Neuronal stem cell (in vitro differentiated cells): ENCODE measurements at regions not wholly inside any gene's neighbourhood (a gene's known extent, or its start where the extent isn't known, plus 50 kb on each side); places are given as distances from the start of the nearest gene placed in this dataset.
"Not testable (repeated sequence)": the region's sequence is repeated elsewhere in the genome, so short reads cannot be mapped to it uniquely, and the experiment has no call there.

Source experiments
- DNase-seq: peaks from one replicate; pipeline ENCODE4 v3.0.0-alpha.2; 2013; ENCODE audit warnings: low spot score
- H2AFZ ChIP-seq: one replicate; pipeline ENCODE4 v1.6.1; 2013; ENCODE audit warnings: mild to moderate bottlenecking, low read length, inconsistent platforms
- H2AK5ac ChIP-seq: 2 replicates; pipeline ENCODE4 v1.6.1; 2013; ENCODE audit warnings: low read depth, mild to moderate bottlenecking, inconsistent platforms, low read length, moderate library complexity, mixed read lengths
- H2BK120ac ChIP-seq: 2 replicates; pipeline ENCODE4 v1.6.1; 2013; ENCODE audit warnings: low read depth, mild to moderate bottlenecking, inconsistent platforms, low read length, moderate library complexity, mixed read lengths
- H2BK12ac ChIP-seq: one replicate; pipeline ENCODE4 v1.6.1; 2013; ENCODE audit warnings: low read length, inconsistent platforms
- H2BK15ac ChIP-seq: 2 replicates; pipeline ENCODE4 v1.6.1; 2013; ENCODE audit warnings: mild to moderate bottlenecking, low read length, inconsistent platforms, mixed read lengths
- H2BK5ac ChIP-seq: one replicate; pipeline ENCODE4 v1.6.1; 2013; ENCODE audit warnings: inconsistent platforms, mild to moderate bottlenecking, low read length, moderate library complexity
- H3K14ac ChIP-seq: one replicate; pipeline ENCODE4 v1.6.1; 2013; ENCODE audit warnings: low read length, inconsistent platforms
- H3K18ac ChIP-seq: 2 replicates; pipeline ENCODE4 v1.6.1; 2013; ENCODE audit warnings: low read length, inconsistent platforms
- H3K23ac ChIP-seq: 2 replicates; pipeline ENCODE4 v1.6.1; 2013; ENCODE audit warnings: low read depth, mild to moderate bottlenecking, mixed read lengths, low read length, inconsistent platforms; ENCODE audit not compliant: poor library complexity
- H3K27ac ChIP-seq: replicated peaks from 3 replicates; pipeline ENCODE4 v1.5.1; 2013; ENCODE audit warnings: low read length, inconsistent platforms
- H3K27me3 ChIP-seq, 3 experiments: 2 replicates each; pipeline ENCODE4 v1.6.1; 2013; ENCODE audit warnings: low read length in 3 of 3, mild to moderate bottlenecking in 2 of 3, inconsistent platforms in 1 of 3, low read depth in 1 of 3, mixed read lengths in 1 of 3, moderate library complexity in 1 of 3; ENCODE audit not compliant: control insufficient read depth in 3 of 3, insufficient read depth in 3 of 3
- H3K36me3 ChIP-seq, 2 donors: replicated peaks in 1 of 2; 2 replicates each; pipeline ENCODE4 v1.6.1; 2013; ENCODE audit warnings: low read length in 2 of 2; ENCODE audit not compliant: control insufficient read depth in 2 of 2, insufficient read depth in 2 of 2
- H3K4ac ChIP-seq: 2 replicates; pipeline ENCODE4 v1.6.1; 2013; ENCODE audit warnings: inconsistent platforms, mild to moderate bottlenecking, low read length, moderate library complexity
- H3K4me1 ChIP-seq, 2 donors: 1 replicate in 1 of 2; 2 replicates in 1 of 2; pipeline ENCODE4 v1.6.1; 2013; ENCODE audit warnings: low read length in 2 of 2, low read depth in 1 of 2; ENCODE audit not compliant: control insufficient read depth in 2 of 2, insufficient read depth in 1 of 2
- H3K4me2 ChIP-seq: one replicate; pipeline ENCODE4 v1.6.1; 2013; ENCODE audit warnings: mild to moderate bottlenecking, low read length, inconsistent platforms; ENCODE audit not compliant: insufficient read depth, poor library complexity, severe bottlenecking
- H3K4me3 ChIP-seq, 2 donors: 2 replicates each; pipeline ENCODE4 v1.5.1; 2013; ENCODE audit warnings: low read length in 2 of 2, mild to moderate bottlenecking in 2 of 2, inconsistent platforms in 1 of 2, moderate library complexity in 1 of 2
- H3K79me1 ChIP-seq: one replicate; pipeline ENCODE4 v1.6.1; 2013; ENCODE audit warnings: low read depth, mild to moderate bottlenecking, inconsistent platforms, low read length, moderate library complexity
- H3K9ac ChIP-seq: one replicate; pipeline ENCODE4 v1.6.1; 2013; ENCODE audit warnings: mild to moderate bottlenecking, low read depth, low read length, inconsistent platforms; ENCODE audit not compliant: poor library complexity
- H3K9me3 ChIP-seq, 2 donors: replicated peaks in 1 of 2; 2 replicates each; pipeline versions ENCODE3 to v1.6.1; 2013; ENCODE audit warnings: low read length in 2 of 2, mild to moderate bottlenecking in 2 of 2, inconsistent platforms in 1 of 2, low read depth in 1 of 2, mixed read lengths in 1 of 2, moderate library complexity in 1 of 2; ENCODE audit not compliant: control insufficient read depth in 2 of 2, insufficient read depth in 1 of 2
- H4K8ac ChIP-seq: one replicate; pipeline ENCODE4 v1.6.1; 2013; ENCODE audit warnings: low read depth, mild to moderate bottlenecking, inconsistent platforms, low read length, moderate library complexity
- H4K91ac ChIP-seq: one replicate; pipeline ENCODE4 v1.6.1; 2013; ENCODE audit warnings: low read length, low read depth, mild to moderate bottlenecking, inconsistent platforms; ENCODE audit not compliant: poor library complexity
- WGBS, 2 donors: extraction: QIAGEN DNeasy Blood & Tissue Kit; methylation state at CpG; one replicate each; pipeline ENCODE4 v1.1.7; 2013; ENCODE audit warnings: missing lambda C conversion rate in 2 of 2, mixed read lengths in 1 of 2; ENCODE audit not compliant: insufficient read length in 2 of 2, insufficient replicate concordance in 1 of 2; ENCODE audit errors: extremely low coverage in 2 of 2; 5-methylcytosine and 5-hydroxymethylcytosine counted together

DNA sequence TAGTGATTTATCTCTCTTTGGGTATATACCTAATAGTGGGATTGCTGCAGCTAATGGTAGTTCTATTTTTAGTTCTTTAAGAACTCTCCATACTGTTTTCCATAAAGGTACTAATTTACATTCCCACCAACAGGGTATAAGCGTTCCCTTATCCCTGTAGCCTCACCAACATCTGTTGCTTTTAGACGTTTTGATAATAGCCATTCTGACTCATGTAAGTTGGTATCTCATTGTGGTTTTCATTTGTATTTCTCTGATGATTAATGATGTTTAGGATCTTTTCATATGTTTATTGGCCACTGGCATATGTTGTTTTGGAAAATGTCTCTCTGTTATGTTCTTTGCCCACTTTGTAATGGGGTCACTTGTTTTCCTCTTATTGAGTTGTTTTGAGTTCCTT lies 88.5 kb upstream of the ZNF267 start:
- Histone ChIP-seq H4K8ac (no peak overlapping the region), H3K4me1 (no peaks in the 10 kb centered on the region), H3K18ac (no peak overlapping the region), H3K36me3 (no peaks in the 10 kb centered on the region), H2BK120ac (no peak overlapping the region), H2AFZ (no peak overlapping the region), H3K9me3 (peaks cover 0 to 3% of the 10 kb centered on the region in 2 donors), H3K23ac (no peak overlapping the region), H4K91ac (no peak overlapping the region), H3K4ac (no peak overlapping the region), H3K9ac (no peak overlapping the region), H2BK5ac (no peak overlapping the region), H3K27me3 (no peaks in the 10 kb centered on the region), H2BK12ac (no peak overlapping the region), H3K4me2 (no peak overlapping the region), H3K27ac (no peak overlapping the region), H3K79me1 (no peaks in the 10 kb centered on the region), H2AK5ac (no peak overlapping the region), H3K4me3 (no peak overlapping the region), H3K14ac (no peak overlapping the region), H2BK15ac (no peak overlapping the region)
- DNase-seq, result no peak
- WGBS, 2 donors, result no CpG with 5 or more reads among the region's 2 CpGs

DNA sequence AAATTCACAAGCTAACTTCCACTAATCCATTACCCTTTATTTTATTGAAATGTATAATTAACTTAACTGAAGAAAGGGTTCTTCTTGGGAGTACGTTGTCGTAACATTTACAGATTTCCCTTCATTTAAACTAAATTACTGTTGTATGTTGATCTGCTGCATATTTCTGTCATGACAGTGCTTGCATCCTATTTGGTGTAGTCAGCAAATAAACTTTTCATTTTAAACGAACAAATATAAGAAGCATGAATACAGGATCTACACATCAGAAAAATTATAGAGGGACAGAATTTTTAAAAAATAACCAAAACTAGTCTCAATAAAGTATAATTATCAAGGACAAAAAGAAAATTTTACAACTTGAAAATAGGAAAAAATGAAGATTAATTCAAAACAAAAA lies 66.5 kb upstream of the ZNF267 start:
- Histone ChIP-seq H3K4me2 (no peak overlapping the region), H4K8ac (no peak overlapping the region), H3K23ac (no peak overlapping the region), H2AK5ac (no peak overlapping the region), H2BK5ac (no peak overlapping the region), H2AFZ (no peak overlapping the region), H3K4ac (no peak overlapping the region), H3K79me1 (no peaks in the 10 kb centered on the region), H3K14ac (no peak overlapping the region), H3K36me3 (no peaks in the 10 kb centered on the region), H3K9me3 (peaks cover 0 to 10% of the 10 kb centered on the region in 2 donors), H3K9ac (no peak overlapping the region), H2BK15ac (no peak overlapping the region), H2BK12ac (no peak overlapping the region), H4K91ac (no peak overlapping the region), H3K4me3 (no peak overlapping the region), H2BK120ac (no peak overlapping the region), H3K27me3 (peaks cover 0 to 3% (median 0%) of the 10 kb centered on the region in 3 experiments), H3K18ac (no peak overlapping the region), H3K4me1 (no peaks in the 10 kb centered on the region), H3K27ac (no peak overlapping the region)
- DNase-seq, result no peak
- WGBS, 2 donors, result no CpG with 5 or more reads among the region's 3 CpGs

DNA sequence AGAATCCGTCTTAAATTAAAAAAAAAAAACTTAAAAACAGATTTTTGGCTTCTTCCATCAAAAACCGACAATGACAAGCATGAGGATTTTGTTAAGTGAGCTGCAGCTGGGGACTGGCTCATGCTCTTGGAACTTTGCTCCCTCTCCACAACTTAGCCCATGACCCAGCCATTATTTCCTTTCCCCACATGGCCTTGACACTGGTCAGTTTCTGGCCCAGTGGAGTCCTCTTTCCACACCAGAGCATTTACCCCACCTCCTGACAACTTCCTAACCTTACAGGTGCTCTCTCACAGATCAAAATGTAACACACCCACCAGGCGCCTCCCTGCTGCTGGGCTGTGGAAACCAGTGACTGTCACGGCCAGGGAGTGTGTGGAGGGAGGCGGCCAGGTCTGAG lies 62.7 kb upstream of the ZNF267 start:
- Histone ChIP-seq H3K4me2 (no peak overlapping the region), H4K91ac (no peak overlapping the region), H2BK12ac (no peak overlapping the region), H3K9me3 (peaks cover 0 to 10% of the 10 kb centered on the region in 2 donors), H3K14ac (no peak overlapping the region), H2AK5ac (no peak overlapping the region), H3K23ac (no peak overlapping the region), H3K4ac (no peak overlapping the region), H2BK15ac (no peak overlapping the region), H3K27me3 (peaks cover 0 to 3% (median 0%) of the 10 kb centered on the region in 3 experiments), H3K18ac (no peak overlapping the region), H4K8ac (no peak overlapping the region), H2BK120ac (no peak overlapping the region), H3K4me3 (no peak overlapping the region), H3K27ac (no peak overlapping the region), H2AFZ (no peak overlapping the region), H2BK5ac (no peak overlapping the region), H3K79me1 (no peaks in the 10 kb centered on the region), H3K9ac (no peak overlapping the region), H3K36me3 (no peaks in the 10 kb centered on the region), H3K4me1 (no peaks in the 10 kb centered on the region)
- no peak for DNase-seq
- no CpG with 5 or more reads among the region's 5 CpGs for WGBS, 2 donors

DNA sequence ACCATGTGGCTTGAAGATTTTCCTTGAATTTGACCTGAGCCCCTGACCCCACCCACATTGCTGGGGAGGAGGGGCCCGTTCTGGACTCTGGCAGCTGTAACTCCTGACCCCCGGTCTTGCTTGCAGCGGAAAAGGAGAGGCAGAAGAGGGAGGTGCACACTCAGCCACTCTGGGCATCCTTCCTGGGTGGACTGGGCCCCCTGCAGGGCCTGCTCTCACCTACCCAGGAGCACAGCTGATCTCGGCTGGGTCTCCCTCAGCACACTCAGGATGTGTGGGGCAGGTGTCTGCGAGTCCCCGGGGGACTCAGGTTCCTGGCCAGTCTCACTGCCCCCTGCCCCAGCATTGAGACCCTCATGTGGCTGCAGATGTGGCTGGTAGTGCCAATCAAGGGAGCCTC lies 57.5 kb upstream of the ZNF267 start:
- H4K91ac ChIP-seq, DNase-seq, H3K9ac ChIP-seq, H3K14ac ChIP-seq, H3K36me3 ChIP-seq, H3K4ac ChIP-seq, H3K18ac ChIP-seq, H3K4me2 ChIP-seq, H4K8ac ChIP-seq, H2AFZ ChIP-seq, H3K9me3 ChIP-seq, H3K27me3 ChIP-seq, H3K4me1 ChIP-seq, H3K4me3 ChIP-seq, H3K79me1 ChIP-seq, H3K23ac ChIP-seq, H2AK5ac ChIP-seq, H2BK5ac ChIP-seq, H2BK120ac ChIP-seq, H2BK15ac ChIP-seq, H3K27ac ChIP-seq, H2BK12ac ChIP-seq: not testable (repeated sequence)
- no CpG with 5 or more reads among the region's 6 CpGs for WGBS, 2 donors
